Neuronal stem cell (in vitro differentiated cells): ENCODE measurements at regions not wholly inside any gene's neighbourhood (a gene's known extent, or its start where the extent isn't known, plus 50 kb on each side); places are given as distances from the start of the nearest gene placed in this dataset.
A peak's percentile ranks its signal among the peaks of the same experiment; 100 is the strongest.

Experiments
- DNase-seq: peaks from one replicate; pipeline ENCODE4 v3.0.0-alpha.2; 2013; ENCODE audit warnings: low spot score
- H2AFZ ChIP-seq: one replicate; pipeline ENCODE4 v1.6.1; 2013; ENCODE audit warnings: mild to moderate bottlenecking, low read length, inconsistent platforms
- H2AK5ac ChIP-seq: 2 replicates; pipeline ENCODE4 v1.6.1; 2013; ENCODE audit warnings: low read depth, mild to moderate bottlenecking, inconsistent platforms, low read length, moderate library complexity, mixed read lengths
- H2BK120ac ChIP-seq: 2 replicates; pipeline ENCODE4 v1.6.1; 2013; ENCODE audit warnings: low read depth, mild to moderate bottlenecking, inconsistent platforms, low read length, moderate library complexity, mixed read lengths
- H2BK12ac ChIP-seq: one replicate; pipeline ENCODE4 v1.6.1; 2013; ENCODE audit warnings: low read length, inconsistent platforms
- H2BK15ac ChIP-seq: 2 replicates; pipeline ENCODE4 v1.6.1; 2013; ENCODE audit warnings: mild to moderate bottlenecking, low read length, inconsistent platforms, mixed read lengths
- H2BK5ac ChIP-seq: one replicate; pipeline ENCODE4 v1.6.1; 2013; ENCODE audit warnings: inconsistent platforms, mild to moderate bottlenecking, low read length, moderate library complexity
- H3K14ac ChIP-seq: one replicate; pipeline ENCODE4 v1.6.1; 2013; ENCODE audit warnings: low read length, inconsistent platforms
- H3K18ac ChIP-seq: 2 replicates; pipeline ENCODE4 v1.6.1; 2013; ENCODE audit warnings: low read length, inconsistent platforms
- H3K23ac ChIP-seq: 2 replicates; pipeline ENCODE4 v1.6.1; 2013; ENCODE audit warnings: low read depth, mild to moderate bottlenecking, mixed read lengths, low read length, inconsistent platforms; ENCODE audit not compliant: poor library complexity
- H3K27ac ChIP-seq: replicated peaks from 3 replicates; pipeline ENCODE4 v1.5.1; 2013; ENCODE audit warnings: low read length, inconsistent platforms
- H3K27me3 ChIP-seq, 3 experiments: 2 replicates each; pipeline ENCODE4 v1.6.1; 2013; ENCODE audit warnings: low read length in 3 of 3, mild to moderate bottlenecking in 2 of 3, inconsistent platforms in 1 of 3, low read depth in 1 of 3, mixed read lengths in 1 of 3, moderate library complexity in 1 of 3; ENCODE audit not compliant: control insufficient read depth in 3 of 3, insufficient read depth in 3 of 3
- H3K36me3 ChIP-seq, 2 donors: replicated peaks in 1 of 2; 2 replicates each; pipeline ENCODE4 v1.6.1; 2013; ENCODE audit warnings: low read length in 2 of 2; ENCODE audit not compliant: control insufficient read depth in 2 of 2, insufficient read depth in 2 of 2
- H3K4ac ChIP-seq: 2 replicates; pipeline ENCODE4 v1.6.1; 2013; ENCODE audit warnings: inconsistent platforms, mild to moderate bottlenecking, low read length, moderate library complexity
- H3K4me1 ChIP-seq, 2 donors: 1 replicate in 1 of 2; 2 replicates in 1 of 2; pipeline ENCODE4 v1.6.1; 2013; ENCODE audit warnings: low read length in 2 of 2, low read depth in 1 of 2; ENCODE audit not compliant: control insufficient read depth in 2 of 2, insufficient read depth in 1 of 2
- H3K4me2 ChIP-seq: one replicate; pipeline ENCODE4 v1.6.1; 2013; ENCODE audit warnings: mild to moderate bottlenecking, low read length, inconsistent platforms; ENCODE audit not compliant: insufficient read depth, poor library complexity, severe bottlenecking
- H3K4me3 ChIP-seq, 2 donors: 2 replicates each; pipeline ENCODE4 v1.5.1; 2013; ENCODE audit warnings: low read length in 2 of 2, mild to moderate bottlenecking in 2 of 2, inconsistent platforms in 1 of 2, moderate library complexity in 1 of 2
- H3K79me1 ChIP-seq: one replicate; pipeline ENCODE4 v1.6.1; 2013; ENCODE audit warnings: low read depth, mild to moderate bottlenecking, inconsistent platforms, low read length, moderate library complexity
- H3K9ac ChIP-seq: one replicate; pipeline ENCODE4 v1.6.1; 2013; ENCODE audit warnings: mild to moderate bottlenecking, low read depth, low read length, inconsistent platforms; ENCODE audit not compliant: poor library complexity
- H3K9me3 ChIP-seq, 2 donors: replicated peaks in 1 of 2; 2 replicates each; pipeline versions ENCODE3 to v1.6.1; 2013; ENCODE audit warnings: low read length in 2 of 2, mild to moderate bottlenecking in 2 of 2, inconsistent platforms in 1 of 2, low read depth in 1 of 2, mixed read lengths in 1 of 2, moderate library complexity in 1 of 2; ENCODE audit not compliant: control insufficient read depth in 2 of 2, insufficient read depth in 1 of 2
- H4K8ac ChIP-seq: one replicate; pipeline ENCODE4 v1.6.1; 2013; ENCODE audit warnings: low read depth, mild to moderate bottlenecking, inconsistent platforms, low read length, moderate library complexity
- H4K91ac ChIP-seq: one replicate; pipeline ENCODE4 v1.6.1; 2013; ENCODE audit warnings: low read length, low read depth, mild to moderate bottlenecking, inconsistent platforms; ENCODE audit not compliant: poor library complexity
- WGBS, 2 donors: extraction: QIAGEN DNeasy Blood & Tissue Kit; methylation state at CpG; one replicate each; pipeline ENCODE4 v1.1.7; 2013; ENCODE audit warnings: missing lambda C conversion rate in 2 of 2, mixed read lengths in 1 of 2; ENCODE audit not compliant: insufficient read length in 2 of 2, insufficient replicate concordance in 1 of 2; ENCODE audit errors: extremely low coverage in 2 of 2; 5-methylcytosine and 5-hydroxymethylcytosine counted together

- no peak for DNase-seq
- no CpG with 5 or more reads among the region's 2 CpGs for WGBS, 2 donors
- no peak overlapping the region for H3K18ac ChIP-seq
- H2AK5ac ChIP-seq = no peak overlapping the region
- no peaks in the 10 kb centered on the region for H3K36me3 ChIP-seq
- no peak overlapping the region for H2BK120ac ChIP-seq
- no peak overlapping the region for H3K4me2 ChIP-seq
- no peak overlapping the region for H2AFZ ChIP-seq
- no peak overlapping the region for H3K23ac ChIP-seq
- no peak overlapping the region for H3K4me3 ChIP-seq
- H3K9me3 ChIP-seq = no peaks in the 10 kb centered on the region
- H3K4ac ChIP-seq = no peak overlapping the region
- H3K9ac ChIP-seq = no peak overlapping the region
- H4K8ac ChIP-seq = no peak overlapping the region
- H3K4me1 ChIP-seq = no peaks in the 10 kb centered on the region
- no peaks in the 10 kb centered on the region for H3K79me1 ChIP-seq
- no peak overlapping the region for H3K27ac ChIP-seq
- no peak overlapping the region for H4K91ac ChIP-seq
- no peak overlapping the region for H3K14ac ChIP-seq
- H2BK5ac ChIP-seq = no peak overlapping the region
- no peak overlapping the region for H2BK15ac ChIP-seq
- no peak overlapping the region for H2BK12ac ChIP-seq
- H3K27me3 ChIP-seq = no peaks in the 10 kb centered on the region
These were observed 117.4 kb upstream of the RAB27B start for GRCh38 chr18:54710900-54711281.

GRCh38 chr18:54712306-54712705, 116.0 kb upstream of the RAB27B start:
- no peak overlapping the region for H2AFZ ChIP-seq
- H3K18ac ChIP-seq = no peak overlapping the region
- H3K4me2 ChIP-seq = no peak overlapping the region
- H3K9ac ChIP-seq = no peak overlapping the region
- no peak overlapping the region for H3K23ac ChIP-seq
- DNase-seq = no peak
- no peaks in the 10 kb centered on the region for H3K27me3 ChIP-seq
- no peaks in the 10 kb centered on the region for H3K36me3 ChIP-seq
- no peak overlapping the region for H2BK5ac ChIP-seq
- H3K4ac ChIP-seq = no peak overlapping the region
- no peak overlapping the region for H3K4me3 ChIP-seq
- H3K9me3 ChIP-seq = no peaks in the 10 kb centered on the region
- H3K14ac ChIP-seq = no peak overlapping the region
- H2BK12ac ChIP-seq = no peak overlapping the region
- H3K79me1 ChIP-seq = no peaks in the 10 kb centered on the region
- no peak overlapping the region for H2BK120ac ChIP-seq
- no peak overlapping the region for H2AK5ac ChIP-seq
- H3K27ac ChIP-seq = no peak overlapping the region
- WGBS, 2 donors = no CpG with 5 or more reads among the region's 3 CpGs
- peak overlapping the region; percentile 11 for H4K91ac ChIP-seq
- H4K8ac ChIP-seq = no peak overlapping the region
- no peaks in the 10 kb centered on the region for H3K4me1 ChIP-seq
- H2BK15ac ChIP-seq = no peak overlapping the region

GRCh38 chr18:54712758-54713157, 115.5 kb upstream of the RAB27B start:
- Histone ChIP-seq H2AFZ (no peak overlapping the region), H2BK15ac (no peak overlapping the region), H3K9me3 (no peaks in the 10 kb centered on the region), H3K79me1 (no peaks in the 10 kb centered on the region), H3K9ac (no peak overlapping the region), H3K4me2 (no peak overlapping the region), H3K4me1 (no peaks in the 10 kb centered on the region), H3K18ac (no peak overlapping the region), H2BK12ac (no peak overlapping the region), H3K27me3 (no peaks in the 10 kb centered on the region), H2BK5ac (no peak overlapping the region), H3K36me3 (no peaks in the 10 kb centered on the region), H3K4me3 (no peak overlapping the region), H4K8ac (no peak overlapping the region), H3K23ac (no peak overlapping the region), H2AK5ac (no peak overlapping the region), H3K4ac (no peak overlapping the region), H3K14ac (no peak overlapping the region), H2BK120ac (no peak overlapping the region), H4K91ac (no peak overlapping the region), H3K27ac (no peak overlapping the region)
- WGBS, 2 donors = no CpG with 5 or more reads among the region's 8 CpGs
- DNase-seq = no peak

GRCh38 chr18:54713386-54713785, 114.9 kb upstream of the RAB27B start:
- Histone ChIP-seq H3K4me2 (no peak overlapping the region), H3K4me3 (no peak overlapping the region), H2BK120ac (no peak overlapping the region), H3K14ac (no peak overlapping the region), H2BK5ac (no peak overlapping the region), H2BK12ac (no peak overlapping the region), H3K9me3 (no peaks in the 10 kb centered on the region), H2BK15ac (no peak overlapping the region), H3K9ac (no peak overlapping the region), H4K8ac (no peak overlapping the region), H3K27me3 (no peaks in the 10 kb centered on the region), H3K36me3 (no peaks in the 10 kb centered on the region), H3K27ac (no peak overlapping the region), H3K4ac (no peak overlapping the region), H4K91ac (no peak overlapping the region), H2AK5ac (no peak overlapping the region), H3K18ac (no peak overlapping the region), H2AFZ (no peak overlapping the region), H3K79me1 (no peaks in the 10 kb centered on the region), H3K4me1 (no peaks in the 10 kb centered on the region), H3K23ac (no peak overlapping the region)
- DNase-seq = no peak
- no CpG with 5 or more reads among the region's 4 CpGs for WGBS, 2 donors
